Activated CD8-positive, alpha-beta T cell treated with anti-CD3 and anti-CD28 coated beads for 36 hours (primary cell): ENCODE measurements at regions not wholly inside any gene's neighbourhood (a gene's known extent, or its start where the extent isn't known, plus 50 kb on each side); places are given as distances from the start of the nearest gene placed in this dataset.
"Not testable (repeated sequence)": the region's sequence is repeated elsewhere in the genome, so short reads cannot be mapped to it uniquely, and the experiment has no call there.

Experiments
- ATAC-seq: fragments of 200-7000 bp; cut with Tn5 transposase; one replicate; pipeline ENCODE4 v1.10.0; 2021; ENCODE audit warnings: mild to moderate bottlenecking, moderate library complexity
- CTCF ChIA-PET: fragments of 350-600 bp; sonication (Branson Sonifier 250); formaldehyde crosslinking; loops from one replicate; lab custom pipeline; 2021; ENCODE audit warnings: antibody characterized with exemption; lab: Charles Lee
- POLR2A ChIA-PET: fragments of 350-600 bp; sonication (Branson Sonifier 250); formaldehyde crosslinking; loops from one replicate; lab custom pipeline; 2021; ENCODE audit warnings: antibody characterized with exemption; lab: Charles Lee
- DNase-seq: peaks from one replicate; pipeline ENCODE4 v3.0.0-alpha.2; 2020
- H3K27ac Mint-ChIP-seq: one replicate; pipeline ENCODE4 v1.8.0; 2021; ENCODE audit warnings: mild to moderate bottlenecking, mixed read lengths
- H3K27me3 Mint-ChIP-seq: one replicate; pipeline ENCODE4 v1.8.0; 2021; ENCODE audit warnings: mixed read lengths
- H3K36me3 Mint-ChIP-seq: one replicate; pipeline ENCODE4 v1.8.0; 2021; ENCODE audit warnings: low read depth, mixed read lengths
- H3K4me1 Mint-ChIP-seq: one replicate; pipeline ENCODE4 v1.8.0; 2021; ENCODE audit warnings: low read depth, mixed read lengths
- H3K4me3 Mint-ChIP-seq: one replicate; pipeline ENCODE4 v1.8.0; 2021; ENCODE audit warnings: mild to moderate bottlenecking, moderate library complexity, mixed read lengths
- H3K9me3 Mint-ChIP-seq: one replicate; pipeline ENCODE4 v1.8.0; 2021; ENCODE audit warnings: mixed read lengths
- CTCF ChIP-seq: fragments of 200-600 bp; IDR thresholded peaks from one replicate; pipeline ENCODE4 v1.8.0; 2022; ENCODE audit warnings: antibody characterized with exemption, mild to moderate bottlenecking
- intact Hi-C: fragments of 100-400 bp; cut with micrococcal nuclease; formaldehyde crosslinking; loops from one replicate; pipeline ENCODE4 v1.10.0; 2022

GRCh38 chr12:129994634-129995033 is 90.8 kb upstream of the TMEM132D start:
- no peak for ATAC-seq
- peaks cover 6% of the 10 kb centered on the region for H3K27me3 Mint-ChIP-seq
- no peak overlapping the region for H3K27ac Mint-ChIP-seq
- CTCF ChIA-PET = no interaction called here
- TF ChIP-seq CTCF = no peak
- no peaks in the 10 kb centered on the region for H3K4me1 Mint-ChIP-seq
- peaks cover 4% of the 10 kb centered on the region for H3K9me3 Mint-ChIP-seq
- no peaks in the 10 kb centered on the region for H3K36me3 Mint-ChIP-seq
- POLR2A ChIA-PET = no interaction called here
- no peak for DNase-seq
- H3K4me3 Mint-ChIP-seq = no peak overlapping the region
- intact Hi-C loops = no loop called here

DNA sequence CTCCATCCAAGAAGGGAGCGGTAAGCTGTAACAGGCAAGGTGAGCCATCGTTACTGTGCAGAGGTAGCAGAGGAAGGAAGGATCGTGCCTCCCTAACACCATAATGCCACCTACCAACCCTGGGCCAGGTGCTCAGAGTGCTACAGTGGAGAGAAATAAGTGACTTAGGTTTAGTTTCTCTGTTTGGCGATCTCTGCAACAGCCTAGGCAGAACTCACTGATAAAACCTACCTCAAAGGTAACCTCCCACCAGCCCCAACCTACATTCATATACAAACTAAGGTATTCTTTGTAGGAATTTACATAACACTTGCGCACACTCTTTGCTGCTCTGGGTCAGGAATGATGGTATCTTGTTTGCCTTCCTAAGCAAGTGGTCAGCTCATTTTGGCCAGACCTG is 93.4 kb upstream of the TMEM132D start:
- ChIA-PET POLR2A (no interaction called here), CTCF (no interaction called here)
- no peak for TF ChIP-seq CTCF
- Mint-ChIP-seq H3K9me3 (peaks cover 4% of the 10 kb centered on the region), H3K27me3 (peaks cover 4% of the 10 kb centered on the region), H3K27ac (no peak overlapping the region), H3K4me1 (no peaks in the 10 kb centered on the region), H3K36me3 (no peaks in the 10 kb centered on the region), H3K4me3 (no peak overlapping the region)
- ATAC-seq (no peak), DNase-seq (no peak)
- intact Hi-C loops = no loop called here

DNA sequence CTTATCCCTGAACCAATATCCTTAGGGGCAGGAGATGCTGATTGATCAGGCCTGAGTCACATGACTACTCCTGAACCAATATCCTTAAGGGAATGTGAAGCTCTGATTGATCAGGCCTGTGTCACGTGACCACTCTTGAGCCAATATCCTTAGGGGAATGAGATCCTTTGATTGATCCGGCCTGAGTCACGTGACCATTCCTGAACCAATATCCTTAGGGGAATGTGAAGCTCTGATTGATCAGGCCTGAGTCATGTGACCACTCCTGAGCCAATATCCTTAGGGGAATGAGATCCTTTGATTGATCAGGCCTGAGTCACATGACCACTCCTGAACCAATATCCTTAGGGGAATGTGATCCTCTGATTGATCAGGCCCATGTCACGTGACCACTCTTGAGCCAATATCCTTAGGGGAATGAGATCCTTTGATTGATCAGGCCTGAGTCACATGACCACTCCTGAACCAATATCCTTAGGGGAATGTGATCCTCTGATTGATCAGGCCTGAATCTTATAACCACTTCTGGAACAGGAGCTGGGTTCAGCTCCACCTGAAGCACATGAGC is 100.6 kb upstream of the TMEM132D start:
- H3K27me3 Mint-ChIP-seq, H3K4me1 Mint-ChIP-seq, H3K4me3 Mint-ChIP-seq, ATAC-seq, DNase-seq, H3K9me3 Mint-ChIP-seq, H3K36me3 Mint-ChIP-seq, intact Hi-C loops, H3K27ac Mint-ChIP-seq: not testable (repeated sequence)
- ChIA-PET CTCF (interaction anchor here (1.0 to 1.9 kb wide), 2 partner anchors 10 to 22 kb away, joined by 4 to 6 read pairs; no protein-coding TSS in a partner anchor), POLR2A (interaction anchor here (0.7 kb wide), 1 partner anchor 476 kb away, joined by 3 read pairs; no protein-coding TSS in a partner anchor)

DNA sequence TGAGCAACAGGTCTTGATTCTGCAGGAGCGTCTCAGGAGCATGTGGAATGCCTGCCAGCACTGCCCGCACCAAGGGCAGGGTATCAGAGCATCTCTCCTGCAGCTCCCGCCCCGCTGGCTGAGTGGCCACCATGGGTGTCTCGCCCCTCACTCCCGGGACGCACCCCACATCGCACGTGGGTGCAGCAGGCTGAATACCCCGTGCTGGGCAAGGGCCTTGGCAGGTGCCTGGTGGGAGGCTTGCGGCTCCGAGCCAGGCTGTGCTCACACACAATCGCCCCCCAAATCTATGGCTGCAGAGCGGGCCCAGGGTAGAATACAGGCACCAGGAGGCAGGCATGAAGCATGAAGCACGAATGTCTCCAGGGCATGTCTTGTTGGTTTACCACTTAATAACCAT is 103.9 kb upstream of the TMEM132D start:
- Mint-ChIP-seq H3K27ac (no peak overlapping the region), H3K4me1 (no peaks in the 10 kb centered on the region), H3K27me3 (peaks cover 9% of the 10 kb centered on the region), H3K36me3 (no peaks in the 10 kb centered on the region), H3K4me3 (no peak overlapping the region), H3K9me3 (no peaks in the 10 kb centered on the region)
- DNase-seq (no peak), ATAC-seq (no peak)
- intact Hi-C loops = no loop called here
- ChIA-PET POLR2A (no interaction called here), CTCF (no interaction called here)
- no peak for TF ChIP-seq CTCF

DNA sequence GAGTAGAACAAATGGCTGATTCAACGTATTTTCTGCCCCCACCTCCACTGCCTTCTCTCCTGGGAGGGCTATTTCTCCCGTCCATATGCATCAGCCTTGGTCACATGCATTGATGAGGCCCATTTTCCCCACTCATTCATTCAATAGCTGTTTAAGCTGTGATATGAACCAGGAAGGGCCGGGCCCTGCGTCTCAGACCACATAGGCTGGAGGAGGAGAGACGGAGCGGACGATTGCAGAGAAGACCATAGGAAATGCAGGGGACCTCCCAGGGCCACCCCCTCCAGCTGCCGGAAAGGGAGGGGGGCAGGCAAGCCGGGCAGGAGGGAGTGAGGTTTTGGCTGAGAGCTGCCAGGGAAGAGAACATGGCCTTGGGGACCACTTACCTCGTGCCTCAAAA is 104.4 kb upstream of the TMEM132D start:
- H3K36me3 Mint-ChIP-seq = no peaks in the 10 kb centered on the region
- H3K27me3 Mint-ChIP-seq = peaks cover 9% of the 10 kb centered on the region

More for the DNA sequence above, 104.4 kb upstream of the TMEM132D start:
- TF ChIP-seq CTCF = no peak
- Mint-ChIP-seq H3K4me1 (no peaks in the 10 kb centered on the region), H3K9me3 (no peaks in the 10 kb centered on the region), H3K4me3 (no peak overlapping the region), H3K27ac (no peak overlapping the region)
- intact Hi-C loops = no loop called here
- ChIA-PET POLR2A (no interaction called here), CTCF (no interaction called here)
- DNase-seq = no peak
- no peak for ATAC-seq
